ENCODE measurements at regions not wholly inside any gene's neighbourhood (a gene's known extent, or its start where the extent isn't known, plus 50 kb on each side); places are given as distances from the start of the nearest gene placed in this dataset.

DNA sequence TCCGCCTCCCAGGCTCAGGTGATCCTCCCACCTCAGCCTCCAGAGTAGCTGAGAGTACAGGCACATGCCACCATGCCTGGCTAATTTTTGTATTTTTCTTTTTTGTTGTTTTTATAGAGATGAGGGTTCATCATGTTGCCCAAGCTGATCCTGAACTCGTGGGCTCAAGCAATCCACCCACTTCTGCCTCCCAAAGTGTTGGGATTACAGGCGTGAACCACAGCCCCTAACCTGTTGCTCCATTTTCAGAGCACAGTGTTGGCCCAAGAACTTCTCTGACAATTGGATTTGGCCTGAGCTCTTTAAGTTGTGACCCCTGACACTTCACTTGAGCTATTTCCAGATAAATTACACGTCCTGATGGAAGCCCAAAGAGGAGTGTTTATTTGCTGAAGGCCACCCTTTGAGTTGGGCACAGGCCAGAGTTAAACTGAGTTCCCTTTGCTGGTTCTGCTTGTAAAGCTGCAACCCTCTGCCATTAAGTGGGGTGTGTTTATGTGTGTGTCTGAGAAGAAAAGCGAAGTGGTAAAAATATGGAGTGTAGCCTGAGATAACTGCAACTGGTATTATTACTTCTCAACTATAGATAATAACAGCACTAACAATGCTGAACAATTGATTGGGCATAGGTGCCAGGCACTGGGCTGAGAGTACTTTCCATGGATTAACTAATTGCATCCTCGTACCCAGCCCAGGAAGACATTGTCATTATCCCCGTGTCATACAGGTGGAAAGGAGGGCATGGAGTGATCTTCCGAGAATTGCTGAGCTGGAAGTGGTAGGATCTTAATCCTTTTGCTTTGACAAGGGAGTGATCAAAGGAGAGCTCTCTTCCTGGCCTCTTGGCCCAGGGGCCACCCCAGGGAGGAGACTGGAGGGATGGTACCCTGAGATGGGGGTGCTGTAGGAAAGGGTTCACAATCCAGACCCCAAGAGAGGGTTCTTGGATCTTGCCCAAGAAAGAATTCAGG lies 91.5 kb upstream of the PROK2 start:
- TF ChIP-seq, protein P1, sequence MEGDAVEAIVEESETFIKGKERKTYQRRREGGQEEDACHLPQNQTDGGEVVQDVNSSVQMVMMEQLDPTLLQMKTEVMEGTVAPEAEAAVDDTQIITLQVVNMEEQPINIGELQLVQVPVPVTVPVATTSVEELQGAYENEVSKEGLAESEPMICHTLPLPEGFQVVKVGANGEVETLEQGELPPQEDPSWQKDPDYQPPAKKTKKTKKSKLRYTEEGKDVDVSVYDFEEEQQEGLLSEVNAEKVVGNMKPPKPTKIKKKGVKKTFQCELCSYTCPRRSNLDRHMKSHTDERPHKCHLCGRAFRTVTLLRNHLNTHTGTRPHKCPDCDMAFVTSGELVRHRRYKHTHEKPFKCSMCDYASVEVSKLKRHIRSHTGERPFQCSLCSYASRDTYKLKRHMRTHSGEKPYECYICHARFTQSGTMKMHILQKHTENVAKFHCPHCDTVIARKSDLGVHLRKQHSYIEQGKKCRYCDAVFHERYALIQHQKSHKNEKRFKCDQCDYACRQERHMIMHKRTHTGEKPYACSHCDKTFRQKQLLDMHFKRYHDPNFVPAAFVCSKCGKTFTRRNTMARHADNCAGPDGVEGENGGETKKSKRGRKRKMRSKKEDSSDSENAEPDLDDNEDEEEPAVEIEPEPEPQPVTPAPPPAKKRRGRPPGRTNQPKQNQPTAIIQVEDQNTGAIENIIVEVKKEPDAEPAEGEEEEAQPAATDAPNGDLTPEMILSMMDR (conservative IDR thresholded peaks at IDR 0.05) = no peak
- TF ChIP-seq EZH2 (IDR thresholded peaks at IDR 0.05; ENCODE audit: low read depth) = no peak
